Activated T-cell treated with anti-CD3 and anti-CD28 coated beads for 48 hours (primary cell): ENCODE measurements at regions not wholly inside any gene's neighbourhood (a gene's known extent, or its start where the extent isn't known, plus 50 kb on each side); places are given as distances from the start of the nearest gene placed in this dataset.

ENCODE experiments used
- DNase-seq: peaks from one replicate; pipeline ENCODE4 v3.0.0-alpha.2; 2020; ENCODE audit warnings: low read depth

DNA sequence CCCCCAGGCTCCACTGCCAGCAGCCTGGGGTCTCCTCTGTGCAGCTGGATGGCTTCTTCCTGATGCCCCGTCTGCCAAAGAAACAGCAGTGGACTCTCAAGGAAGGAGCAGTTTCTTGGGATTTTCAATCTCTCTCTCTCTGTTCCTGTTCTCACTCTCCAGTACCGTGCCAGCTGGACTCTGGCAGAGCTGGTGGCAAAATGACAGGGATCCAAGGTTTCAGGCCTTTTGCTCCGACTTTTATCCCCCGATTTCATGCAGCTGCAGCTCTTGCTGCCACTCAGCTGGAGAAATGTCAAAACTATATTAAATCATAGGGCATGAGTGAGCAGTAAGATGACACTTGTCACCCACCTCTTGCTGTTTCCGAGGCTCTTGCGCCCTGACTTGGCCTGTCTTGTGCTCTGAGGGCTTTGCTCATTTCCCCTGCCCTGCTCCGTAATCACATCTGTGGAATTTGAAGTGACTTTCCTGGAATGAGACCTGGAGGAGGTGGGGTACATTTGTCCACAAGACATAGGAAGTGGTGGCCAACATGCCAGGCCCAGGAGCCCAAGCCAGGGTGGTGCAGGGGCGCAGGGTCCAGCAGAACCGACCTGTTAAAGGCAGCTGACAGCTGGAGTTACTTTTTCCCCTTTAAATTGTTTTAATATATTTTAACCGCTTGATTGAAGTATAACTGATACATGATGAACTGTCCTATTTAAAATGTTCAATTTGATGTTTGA is 576.2 kb downstream of the PTPRU start:
- no peak for DNase-seq

- DNase-seq = no peak
Observed at GRCh38 chr1:29811727-29812407, 575.5 kb downstream of the PTPRU start.

GRCh38 chr1:29811247-29811646 is 574.9 kb downstream of the PTPRU start:
- no peak for DNase-seq

DNA sequence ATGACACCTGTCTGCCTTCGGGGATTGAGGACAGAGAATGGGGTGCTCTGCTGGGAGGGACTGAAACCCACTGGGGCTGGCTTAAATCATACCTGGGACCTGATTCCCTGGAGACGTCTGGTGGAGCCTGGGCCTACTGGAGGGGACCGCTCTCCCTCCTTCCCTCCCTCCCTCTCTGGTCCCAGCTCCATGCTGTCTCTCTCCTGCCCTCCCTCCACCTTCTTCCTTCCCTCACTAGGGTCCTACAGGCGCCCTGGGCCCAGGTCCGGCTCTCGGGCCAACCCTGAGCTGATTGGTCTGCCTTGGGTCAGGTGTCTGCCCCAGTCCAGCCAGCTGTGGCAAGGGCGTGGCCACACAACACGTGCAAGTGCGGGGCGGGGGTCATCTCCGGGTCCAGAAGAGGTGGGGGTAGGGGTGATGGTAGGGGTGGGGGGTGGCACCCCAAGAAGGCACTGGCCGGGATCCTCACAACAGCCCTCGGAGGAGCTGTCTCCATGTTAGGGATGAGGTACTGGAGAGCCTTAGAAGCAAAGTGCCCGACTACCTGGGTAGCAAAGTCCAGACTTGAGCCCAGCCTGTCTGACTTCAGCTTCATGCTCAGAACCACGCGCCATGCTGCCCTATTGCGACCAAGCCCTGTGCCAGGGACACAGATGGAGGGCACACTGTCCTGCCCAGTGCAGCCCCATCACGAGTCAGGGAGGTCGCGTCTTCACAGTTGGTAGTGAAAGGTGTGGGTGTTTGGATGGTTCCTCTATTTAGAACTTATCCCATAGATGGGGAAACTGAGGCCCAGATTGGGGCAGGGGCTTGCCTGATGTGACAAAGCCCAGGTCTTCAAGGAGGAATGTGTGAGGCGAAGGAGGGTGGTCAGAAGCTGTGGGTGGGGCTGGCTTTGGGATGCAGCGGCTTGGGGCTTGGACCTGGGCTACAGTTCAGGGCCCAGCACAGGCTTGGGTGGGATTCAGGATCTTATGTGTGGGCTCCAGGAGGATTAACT is 574.1 kb downstream of the PTPRU start:
- no peak for DNase-seq

GRCh38 chr1:29809446-29810120 is 573.3 kb downstream of the PTPRU start:
- no peak for DNase-seq

DNA sequence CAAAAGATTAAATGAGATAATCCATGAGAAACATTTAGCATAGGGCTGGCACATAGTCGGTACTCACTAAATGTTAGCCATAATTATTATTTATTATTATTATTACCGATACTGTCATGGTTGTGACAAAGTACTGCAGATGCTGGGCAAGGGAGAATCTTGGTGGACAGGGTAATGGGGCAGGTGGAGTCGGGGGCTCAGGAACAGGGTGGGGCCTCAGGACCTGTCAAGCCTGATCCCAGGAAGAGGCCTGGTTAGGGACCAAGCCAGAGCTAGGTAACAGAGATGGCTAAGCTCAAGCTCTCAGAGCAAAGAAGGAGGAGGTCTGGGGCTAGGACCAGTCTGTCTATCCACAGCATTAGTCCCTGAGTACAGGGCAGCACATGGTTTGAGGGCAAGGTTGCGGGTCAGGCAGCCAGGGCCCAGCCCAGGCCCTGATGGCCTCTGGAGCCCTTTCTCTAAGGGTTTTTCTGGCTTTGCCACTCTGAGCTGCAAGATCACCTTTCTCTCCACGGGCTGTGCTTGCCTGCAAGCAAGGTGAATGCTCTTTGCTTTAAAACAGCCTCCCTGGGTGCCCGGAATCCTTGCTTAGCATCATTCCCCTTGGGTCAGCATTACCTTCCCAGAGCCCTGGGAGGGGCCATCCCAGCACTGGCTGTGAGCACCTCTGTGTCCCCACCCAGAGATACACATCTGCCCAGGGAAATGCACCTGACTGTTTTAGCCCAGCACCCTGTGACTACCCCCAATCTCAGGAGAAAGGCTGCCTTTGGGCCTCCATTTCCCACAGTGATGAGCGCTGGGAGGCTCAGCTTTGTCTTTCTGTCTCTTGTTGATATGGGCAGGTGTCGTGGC is 572.0 kb downstream of the PTPRU start:
- DNase-seq = no peak

DNA sequence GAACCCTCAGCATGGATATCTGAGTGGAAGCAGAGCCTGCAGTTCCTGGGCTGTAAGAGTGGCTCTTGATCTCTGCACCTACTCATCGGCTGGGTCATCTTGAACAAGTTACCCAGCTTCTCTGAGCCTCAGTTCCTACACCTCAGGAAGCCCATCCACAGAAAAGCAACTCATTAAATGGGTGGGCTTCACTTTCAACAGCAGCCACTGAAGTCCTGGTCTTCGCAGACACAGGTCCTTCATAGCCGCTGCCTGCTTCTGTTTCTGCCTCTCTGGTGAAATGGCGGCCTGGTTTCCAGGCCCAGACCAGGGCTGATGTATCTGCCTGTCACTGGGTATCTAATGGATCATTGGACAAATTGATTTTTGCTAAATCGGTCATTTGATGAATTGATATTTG is 571.4 kb downstream of the PTPRU start:
- no peak for DNase-seq

DNA sequence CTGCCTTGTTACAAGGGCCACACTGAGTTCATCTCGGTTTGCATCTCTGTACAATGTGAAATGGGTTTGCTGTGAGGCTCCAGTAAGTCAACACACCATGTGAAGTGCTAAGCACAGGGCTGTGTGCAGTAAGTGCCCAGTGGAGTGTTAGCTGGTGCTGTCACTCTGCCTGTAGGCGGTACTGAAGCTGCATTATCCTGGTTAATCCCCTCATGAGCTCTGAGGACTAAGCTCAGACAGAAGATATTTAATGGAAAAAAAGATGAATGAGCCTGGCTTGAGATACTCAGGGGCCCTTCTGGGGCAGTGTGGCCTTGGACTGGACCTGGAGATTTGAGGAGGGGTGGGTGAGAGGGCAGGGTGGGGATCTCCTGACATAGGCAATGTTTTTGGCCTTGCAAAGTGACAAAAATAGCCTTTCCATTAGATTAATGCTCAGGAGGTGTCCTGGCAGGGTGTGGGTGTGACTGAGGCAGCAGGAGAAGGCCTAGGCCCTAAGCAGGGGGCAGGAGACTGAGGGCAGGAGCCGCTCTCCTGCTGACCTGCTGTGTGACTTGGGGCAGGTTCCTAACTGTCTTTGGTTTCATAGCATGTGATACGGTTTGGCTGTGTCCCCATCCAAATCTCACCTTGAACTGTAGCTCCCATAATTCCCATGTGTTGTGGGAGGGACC is 570.5 kb downstream of the PTPRU start:
- no peak for DNase-seq

DNA sequence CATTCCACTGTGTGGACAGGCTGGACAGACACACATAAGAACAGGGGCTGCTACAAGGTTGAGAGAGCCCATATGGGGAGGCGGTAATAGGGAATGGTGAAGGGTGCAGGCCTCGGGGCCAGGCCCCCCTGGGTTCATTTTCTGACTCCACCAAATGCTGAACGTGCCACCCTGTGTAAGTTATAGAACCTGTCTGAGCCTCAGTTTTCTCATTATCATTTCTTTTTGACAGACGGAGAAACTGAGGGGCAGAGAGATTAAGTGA is 569.5 kb downstream of the PTPRU start:
- DNase-seq = no peak

GRCh38 chr1:29805122-29805895 is 569.0 kb downstream of the PTPRU start:
- DNase-seq = no peak

GRCh38 chr1:29804181-29804899 is 568.0 kb downstream of the PTPRU start:
- DNase-seq = no peak

DNA sequence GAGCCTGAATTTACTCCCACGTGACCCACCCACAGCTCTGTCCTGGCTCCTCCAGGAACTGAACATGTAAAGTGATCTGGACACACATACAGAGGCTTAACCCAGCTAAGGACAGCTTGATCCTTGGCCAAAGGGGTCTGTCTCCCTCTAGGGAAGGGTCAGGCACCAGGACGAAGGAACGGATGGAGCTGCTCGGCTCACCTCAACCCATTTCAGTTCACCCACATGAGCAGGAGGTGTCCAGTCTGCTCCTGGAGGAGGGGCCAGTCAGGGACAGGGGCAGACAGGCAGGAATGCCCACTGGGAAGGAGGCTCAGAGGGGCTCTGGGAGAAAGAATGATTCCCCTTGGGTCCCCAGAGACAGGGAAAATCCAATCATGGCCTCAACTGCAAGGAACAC is 567.2 kb downstream of the PTPRU start:
- DNase-seq = no peak

DNA sequence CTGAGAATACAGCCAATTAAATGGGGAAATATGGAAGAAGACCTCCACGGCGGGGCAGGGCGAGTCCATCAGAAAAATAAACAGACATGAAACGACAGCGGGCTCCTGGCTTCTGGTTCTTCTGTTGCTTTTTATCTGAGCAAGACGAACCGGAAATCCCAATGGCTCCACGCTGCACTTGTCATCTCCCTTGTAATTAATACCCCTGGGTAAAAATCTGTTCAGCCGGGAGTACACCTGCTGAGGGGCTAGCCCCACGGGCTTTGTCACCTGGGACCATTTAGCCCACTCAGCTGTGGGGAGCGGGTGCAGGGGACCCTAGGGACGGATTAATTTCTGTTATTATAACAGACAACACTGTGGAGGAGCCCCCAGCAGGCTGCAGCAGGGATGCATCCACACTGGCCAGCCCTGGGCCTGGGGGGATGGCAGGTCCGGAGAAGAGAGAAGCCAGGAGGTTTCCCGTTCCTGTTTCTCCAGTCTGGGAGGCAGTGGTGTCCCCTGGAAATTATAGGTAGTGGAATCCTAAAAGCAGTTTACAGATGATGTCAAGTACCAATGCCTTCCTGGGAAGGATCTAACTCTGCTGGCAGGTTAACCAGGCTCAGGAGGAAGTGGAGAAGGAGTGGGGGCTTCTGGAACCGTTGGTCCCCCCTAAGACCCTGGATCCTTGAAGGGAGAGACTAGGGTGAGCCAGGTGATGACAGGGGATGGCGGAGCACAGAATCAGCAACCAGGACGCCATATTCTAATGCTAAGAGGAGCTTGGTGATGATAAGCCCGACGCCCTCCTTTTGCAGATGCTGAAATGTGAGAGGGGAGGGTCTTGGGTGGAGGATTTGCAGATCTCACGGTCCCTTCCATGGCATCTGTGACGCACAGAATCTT is 566.1 kb downstream of the PTPRU start:
- no peak for DNase-seq

GRCh38 chr1:29801561-29801973 is 565.2 kb downstream of the PTPRU start:
- DNase-seq = no peak

- DNase-seq = no peak
Observed at GRCh38 chr1:29801003-29801402, 564.7 kb downstream of the PTPRU start.

DNA sequence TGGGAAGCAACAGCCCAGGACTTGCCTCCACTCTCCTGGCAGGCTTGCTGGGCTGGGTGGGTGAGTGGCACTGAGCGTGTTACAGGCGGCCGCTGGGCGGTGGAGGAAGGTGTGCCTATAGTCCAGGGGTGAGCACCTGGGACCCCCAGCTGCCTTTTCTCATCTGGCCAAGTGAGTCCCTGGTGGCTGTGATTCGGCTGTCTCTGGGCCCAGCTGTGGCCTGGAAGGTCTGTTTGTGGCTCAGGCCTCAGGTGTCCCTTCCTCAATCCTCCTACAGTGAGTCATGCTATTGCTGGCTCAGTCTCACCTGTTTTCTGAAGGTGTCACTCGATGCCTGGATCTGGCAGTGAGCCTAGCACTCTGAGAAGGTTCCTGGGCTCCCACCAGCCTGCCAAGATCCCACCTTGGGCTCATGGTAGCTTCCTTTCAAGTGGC is 564.2 kb downstream of the PTPRU start:
- DNase-seq = no peak

DNA sequence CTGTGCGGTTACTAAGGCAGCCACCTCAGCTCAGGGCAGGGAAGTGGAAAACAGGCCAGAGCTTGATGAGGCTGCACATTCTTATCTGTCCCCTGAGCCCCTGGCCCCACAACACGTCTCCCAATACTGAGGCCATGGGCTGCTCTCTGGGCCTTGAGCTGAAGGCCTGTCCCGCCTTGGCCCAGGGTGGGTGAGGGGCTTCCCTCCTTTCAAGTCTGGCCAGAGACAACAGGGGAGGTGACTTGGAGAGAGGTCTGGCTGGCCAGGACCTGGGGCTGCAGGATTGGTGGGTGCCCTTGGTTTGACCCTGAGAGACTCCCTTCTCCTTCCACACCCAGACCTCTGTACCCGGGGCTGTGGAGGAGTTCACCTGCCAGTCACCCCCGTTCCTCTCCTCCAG is 563.8 kb downstream of the PTPRU start:
- DNase-seq = no peak
